ENCODE measurements at regions not wholly inside any gene's neighbourhood (a gene's known extent, or its start where the extent isn't known, plus 50 kb on each side); places are given as distances from the start of the nearest gene placed in this dataset.

- TF ChIP-seq POLR2A (IDR thresholded peaks at IDR 0.05) = no peak
- no peak for TF ChIP-seq CTCF (IDR thresholded peaks at IDR 0.05)
Measured at GRCh38 chr13:106276876-106277275, 258.6 kb downstream of the EFNB2 start.

Measured in lower leg skin (tissue), 3 donors.